A549 (cell line): ENCODE measurements at regions not wholly inside any gene's neighbourhood (a gene's known extent, or its start where the extent isn't known, plus 50 kb on each side); places are given as distances from the start of the nearest gene placed in this dataset.

Experiments used
- ATAC-seq, 2 experiments: fragments of 200-7000 bp in 1 of 2; fragments of >200 bp in 1 of 2; cut with Nextera tagmentation in 1 of 2; cut with Tn5 transposase in 1 of 2; 3 replicates each; pipeline versions ENCODE4 v1.8.0 to v1.9.1; 2018 to 2020; ENCODE audit warnings: mild to moderate bottlenecking in 1 of 2, moderate library complexity in 1 of 2
- CTCF ChIA-PET: fragments of 300-600 bp; sonication (Branson Sonifier 250); formaldehyde crosslinking; extraction: SDS; loops from one replicate; lab custom pipeline; 2021; ENCODE audit warnings: antibody characterized with exemption, inconsistent platforms; lab: Yijun Ruan, JAX
- POLR2A ChIA-PET: fragments of 350-600 bp; formaldehyde crosslinking; extraction: SDS; loops from one replicate; lab custom pipeline; 2021; ENCODE audit warnings: antibody characterized with exemption, inconsistent platforms; lab: Yijun Ruan, JAX
- DNase-seq, 2 experiments: peaks; one replicate each; pipeline versions ENCODE4 v3.0.0 to v3.0.0-alpha.2; 2011 to 2016; ENCODE audit warnings: low read depth in 1 of 2, low spot score in 1 of 2
- FAIRE-seq: peaks from 2 replicates; lab custom pipeline; 2011; peaks lifted over from hg19 to GRCh38; lab: Jason Lieb, UNC
- H3K27ac ChIP-seq, 2 experiments: fragments of >200 bp; sonication (Bioruptor Twin); formaldehyde crosslinking; 3 replicates each; pipeline ENCODE4 v1.5.1; 2016 to 2017
- H3K4me1 ChIP-seq: fragments of >200 bp; sonication (Bioruptor Twin); formaldehyde crosslinking; 3 replicates; pipeline ENCODE4 v1.6.1; 2016
- H3K4me2 ChIP-seq: fragments of >200 bp; sonication (Bioruptor Twin); formaldehyde crosslinking; 3 replicates; pipeline ENCODE4 v1.6.1; 2016
- H3K4me3 ChIP-seq: fragments of >200 bp; sonication (Bioruptor Twin); formaldehyde crosslinking; 3 replicates; pipeline ENCODE4 v1.5.1; 2016
- H3K9me3 ChIP-seq: fragments of >200 bp; sonication (Bioruptor Twin); formaldehyde crosslinking; 3 replicates; pipeline ENCODE4 v1.6.1; 2016
- ATOH8 ChIP-seq: fragments of 250-450 bp; sonication (Bioruptor Pico); IDR thresholded peaks from 2 replicates; pipeline ENCODE4 v1.5.0; 2020; ENCODE audit warnings: low read depth, mild to moderate bottlenecking, moderate library complexity
- BHLHE40 ChIP-seq: IDR thresholded peaks from 2 replicates; pipeline ENCODE4 v1.6.1; 2012; ENCODE audit warnings: low read depth, low read length, inconsistent platforms
- CEBPB ChIP-seq, 2 experiments: fragments of >200 bp in 1 of 2; sonication (Bioruptor Twin) in 1 of 2; formaldehyde crosslinking in 1 of 2; IDR thresholded peaks; 2 replicates each; pipeline ENCODE4 v1.6.1; 2012 to 2016
- CTCF ChIP-seq: fragments of >200 bp; sonication (Bioruptor Twin); formaldehyde crosslinking; IDR thresholded peaks from 3 replicates; pipeline ENCODE4 v1.5.1; 2016
- E2F6 ChIP-seq: IDR thresholded peaks from 2 replicates; pipeline ENCODE4 v1.6.1; 2012; ENCODE audit warnings: low read depth, borderline replicate concordance
- EP300 ChIP-seq, 2 experiments: fragments of >200 bp; sonication (Bioruptor Twin); formaldehyde crosslinking; IDR thresholded peaks; 2 replicates in 1 of 2; 3 replicates in 1 of 2; pipeline ENCODE4 v1.6.1; 2016 to 2017
- ESRRA ChIP-seq: fragments of 150-350 bp; IDR thresholded peaks from 2 replicates; pipeline ENCODE4 v1.6.1; 2014; ENCODE audit warnings: mild to moderate bottlenecking, low read length, borderline replicate concordance
- HDAC2 ChIP-seq: fragments of 200-600 bp; sonication (generic); IDR thresholded peaks from 2 replicates; pipeline ENCODE4 v1.6.1; 2016
- HES2 ChIP-seq: fragments of >200 bp; sonication (Bioruptor Twin); formaldehyde crosslinking; IDR thresholded peaks from 2 replicates; pipeline ENCODE4 v1.6.1; 2016
- HEYL ChIP-seq: fragments of 250-450 bp; sonication (Bioruptor Pico); IDR thresholded peaks from 2 replicates; pipeline ENCODE4 v1.8.0; 2021; ENCODE audit warnings: mild to moderate bottlenecking, moderate library complexity
- HMGXB4 ChIP-seq: fragments of 250-450 bp; sonication (Bioruptor Pico); IDR thresholded peaks from 2 replicates; pipeline ENCODE4 v1.5.0; 2021; ENCODE audit warnings: mild to moderate bottlenecking, moderate library complexity, borderline replicate concordance
- HOXA7 ChIP-seq: fragments of 250-450 bp; sonication (Bioruptor Pico); IDR thresholded peaks from 2 replicates; pipeline ENCODE4 v1.5.0; 2020; ENCODE audit warnings: mild to moderate bottlenecking, moderate library complexity
- KDM1A ChIP-seq: fragments of 200-600 bp; sonication (generic); IDR thresholded peaks from 2 replicates; pipeline ENCODE4 v1.6.1; 2016; ENCODE audit warnings: low read depth, mild to moderate bottlenecking
- MAFK ChIP-seq: fragments of 450-650 bp; IDR thresholded peaks from 2 replicates; pipeline ENCODE4 v1.6.1; 2014; ENCODE audit not compliant: partially characterized antibody
- MAX ChIP-seq: IDR thresholded peaks from 2 replicates; pipeline ENCODE4 v1.6.1; 2012
- MAZ ChIP-seq: fragments of 150-350 bp; IDR thresholded peaks from 2 replicates; pipeline ENCODE4 v1.6.1; 2014; ENCODE audit warnings: antibody characterized with exemption, low read depth, low read length, borderline replicate concordance
- POLR2AphosphoS2 ChIP-seq: conservative IDR thresholded peaks from 2 replicates; pipeline ENCODE4 v1.6.1; 2012; ENCODE audit warnings: low read length, improper control_type of control experiment, inconsistent platforms
- RARB ChIP-seq: fragments of 250-450 bp; sonication (Bioruptor Pico); IDR thresholded peaks from 2 replicates; pipeline ENCODE4 v1.8.0; 2021; ENCODE audit warnings: mild to moderate bottlenecking, moderate library complexity
- RCOR1 ChIP-seq: fragments of 150-350 bp; IDR thresholded peaks from 2 replicates; pipeline ENCODE4 v1.6.1; 2014; ENCODE audit warnings: antibody characterized with exemption, low read length, low read depth
- RFX5 ChIP-seq: fragments of 450-650 bp; IDR thresholded peaks from 2 replicates; pipeline ENCODE4 v1.7.1; 2014; ENCODE audit warnings: antibody characterized with exemption, mild to moderate bottlenecking, moderate library complexity
- SMC3 ChIP-seq: fragments of >200 bp; sonication (Bioruptor Twin); formaldehyde crosslinking; IDR thresholded peaks from 3 replicates; pipeline ENCODE4 v1.6.1; 2018; ENCODE audit warnings: inconsistent platforms
- TP53 ChIP-seq: fragments of 250-450 bp; sonication (Bioruptor Pico); IDR thresholded peaks from 2 replicates; pipeline ENCODE4 v1.5.0; 2021; ENCODE audit warnings: mild to moderate bottlenecking, moderate library complexity
- ZFP36 ChIP-seq: fragments of 450-650 bp; IDR thresholded peaks from 2 replicates; pipeline ENCODE4 v1.6.1; 2014; ENCODE audit warnings: borderline replicate concordance; ENCODE audit not compliant: partially characterized antibody
- WGBS: methylation state at CpG from one replicate; pipeline ENCODE4 v1.1.6; 2017; ENCODE audit errors: missing lambda C conversion rate; 5-methylcytosine and 5-hydroxymethylcytosine counted together

GRCh38 chr1:22285549-22286396, 142.9 kb upstream of the WNT4 start (continued):
- no peak for TF ChIP-seq HEYL
- TF ChIP-seq HES2: no peak
- no peak for TF ChIP-seq RFX5

GRCh38 chr1:22286491-22286890, 143.6 kb upstream of the WNT4 start:
- CTCF ChIA-PET: interaction anchor here (0.9 to 1.6 kb wide), 3 partner anchors 10 to 131 kb away, joined by 3 read pairs; no protein-coding TSS in a partner anchor
- H3K4me2 ChIP-seq: no peak overlapping the region

GRCh38 chr1:22287273-22287672, 144.4 kb upstream of the WNT4 start:
- DNase-seq: no peak
- Histone ChIP-seq H3K4me3 (no peak overlapping the region), H3K27ac (no peak overlapping the region), H3K4me2 (no peak overlapping the region), H3K9me3 (no peaks in the 10 kb centered on the region), H3K4me1 (no peaks in the 10 kb centered on the region)
- ChIA-PET POLR2A (no interaction called here), CTCF (interaction anchor here (1.5 to 1.6 kb wide), 2 partner anchors 11 to 130 kb away, joined by 3 read pairs; no protein-coding TSS in a partner anchor)
- ATAC-seq: no peak
- WGBS: 48% methylated on average over 3 of the region's 3 CpGs
- TF ChIP-seq RCOR1 (no peak), EP300 (IDR thresholded peaks at IDR 0.05) (no peak), HDAC2 (no peak), HMGXB4 (no peak), BHLHE40 (no peak), ESRRA (no peak), KDM1A (no peak), CEBPB (IDR thresholded peaks at IDR 0.05) (no peak), HOXA7 (no peak), MAZ (no peak), MAX (no peak), SMC3 (no peak), TP53 (CRISPR knock-in tag) (no peak), ATOH8 (no peak), E2F6 (no peak), POLR2AphosphoS2 (no peak), RARB (CRISPR knock-in tag) (no peak)
- FAIRE-seq: no peak

More at GRCh38 chr1:22286491-22286890, 143.6 kb upstream of the WNT4 start:
- no peak for DNase-seq
- Histone ChIP-seq H3K4me3 (no peak overlapping the region), H3K9me3 (no peaks in the 10 kb centered on the region), H3K27ac (no peak overlapping the region), H3K4me1 (no peaks in the 10 kb centered on the region)
- POLR2A ChIA-PET: no interaction called here
- no peak for ATAC-seq
- FAIRE-seq: no peak
- TF ChIP-seq HEYL: no peak
- no peak for TF ChIP-seq ZFP36
- TF ChIP-seq CTCF: no peak
- TF ChIP-seq RFX5: no peak
- no peak for TF ChIP-seq MAFK
- WGBS: 40% methylated on average over 1 of the region's 2 CpGs
